ENCODE measurements at regions not wholly inside any gene's neighbourhood (a gene's known extent, or its start where the extent isn't known, plus 50 kb on each side); places are given as distances from the start of the nearest gene placed in this dataset.

GRCh38 chr21:35145626-35146233 lies 96.6 kb upstream of the RUNX1 start:
- TF ChIP-seq, protein P1, sequence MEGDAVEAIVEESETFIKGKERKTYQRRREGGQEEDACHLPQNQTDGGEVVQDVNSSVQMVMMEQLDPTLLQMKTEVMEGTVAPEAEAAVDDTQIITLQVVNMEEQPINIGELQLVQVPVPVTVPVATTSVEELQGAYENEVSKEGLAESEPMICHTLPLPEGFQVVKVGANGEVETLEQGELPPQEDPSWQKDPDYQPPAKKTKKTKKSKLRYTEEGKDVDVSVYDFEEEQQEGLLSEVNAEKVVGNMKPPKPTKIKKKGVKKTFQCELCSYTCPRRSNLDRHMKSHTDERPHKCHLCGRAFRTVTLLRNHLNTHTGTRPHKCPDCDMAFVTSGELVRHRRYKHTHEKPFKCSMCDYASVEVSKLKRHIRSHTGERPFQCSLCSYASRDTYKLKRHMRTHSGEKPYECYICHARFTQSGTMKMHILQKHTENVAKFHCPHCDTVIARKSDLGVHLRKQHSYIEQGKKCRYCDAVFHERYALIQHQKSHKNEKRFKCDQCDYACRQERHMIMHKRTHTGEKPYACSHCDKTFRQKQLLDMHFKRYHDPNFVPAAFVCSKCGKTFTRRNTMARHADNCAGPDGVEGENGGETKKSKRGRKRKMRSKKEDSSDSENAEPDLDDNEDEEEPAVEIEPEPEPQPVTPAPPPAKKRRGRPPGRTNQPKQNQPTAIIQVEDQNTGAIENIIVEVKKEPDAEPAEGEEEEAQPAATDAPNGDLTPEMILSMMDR (IDR thresholded peaks at IDR 0.05; ENCODE audit: insufficient read depth, low read depth, low read length), result no peak
- H3K4me3 ChIP-seq (ENCODE audit: low read depth, low read length), result no peak overlapping the region
- DNase-seq (ENCODE audit: low read depth), result no peak

- no peak for DNase-seq (ENCODE audit: low read depth)
- no peak overlapping the region for H3K4me3 ChIP-seq (ENCODE audit: low read depth, low read length)
- TF ChIP-seq, protein P1 (IDR thresholded peaks at IDR 0.05; ENCODE audit: insufficient read depth, low read depth, low read length), result no peak
These were observed 95.9 kb upstream of the RUNX1 start for GRCh38 chr21:35144978-35145377.

DNA sequence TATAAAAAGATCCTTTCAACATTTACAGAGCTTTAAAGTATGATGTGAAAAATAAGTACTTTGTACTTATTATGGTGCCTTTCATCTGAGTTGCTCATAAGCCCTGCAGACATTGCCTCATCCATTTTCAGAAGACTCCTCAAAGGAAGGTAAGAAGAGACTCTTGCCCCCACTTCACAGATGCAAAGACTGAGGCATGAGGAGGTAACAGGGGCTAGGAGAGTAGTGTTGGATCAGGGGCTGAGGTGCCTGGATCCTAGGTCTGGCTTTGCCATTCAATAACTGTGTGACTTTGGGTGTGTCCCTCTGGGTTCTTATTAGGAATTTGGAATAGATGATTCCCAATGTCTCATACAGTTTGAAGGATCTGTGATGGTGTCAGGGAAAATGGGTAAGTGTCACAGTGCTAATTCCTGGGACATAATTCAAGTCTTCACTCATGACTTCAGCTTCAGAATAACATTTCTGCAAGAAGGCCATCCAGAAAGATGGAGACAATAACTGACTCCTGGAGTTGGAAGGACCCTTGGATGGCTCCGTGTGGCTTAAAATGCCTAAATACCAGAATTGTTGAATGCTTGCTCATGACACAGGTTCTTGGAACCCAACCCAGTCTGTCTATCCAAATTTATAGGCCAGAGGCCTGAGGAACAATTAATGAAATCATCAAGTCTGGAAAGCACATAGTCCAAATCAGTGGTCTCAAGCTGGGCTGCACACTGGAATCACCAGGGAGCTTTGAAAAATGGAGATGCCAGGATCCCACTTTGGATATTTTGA lies 93.1 kb upstream of the RUNX1 start:
- TF ChIP-seq, protein P1 (IDR thresholded peaks at IDR 0.05; ENCODE audit: insufficient read depth, low read depth, low read length), result no peak
- no peak overlapping the region for H3K4me3 ChIP-seq (ENCODE audit: low read depth, low read length)
- no peak for DNase-seq (ENCODE audit: low read depth)

DNA sequence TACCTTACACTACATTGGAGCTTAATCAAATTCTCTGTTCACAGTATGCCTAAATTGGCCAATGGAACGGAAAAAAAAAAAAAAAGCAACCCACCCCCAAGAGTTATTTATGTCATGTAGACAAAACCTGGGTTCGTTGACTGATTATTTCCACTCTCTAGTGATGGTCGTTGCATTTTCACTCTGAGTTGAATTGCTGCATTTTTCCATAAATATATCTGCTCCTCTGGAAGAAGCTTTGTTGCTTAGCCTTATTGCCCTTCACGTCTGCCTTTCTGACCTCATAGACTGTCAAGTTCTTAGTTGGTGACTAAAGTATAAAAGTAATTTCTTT lies 90.2 kb upstream of the RUNX1 start:
- TF ChIP-seq, protein P1 (IDR thresholded peaks at IDR 0.05; ENCODE audit: insufficient read depth, low read depth, low read length), result no peak
- no peak overlapping the region for H3K4me3 ChIP-seq (ENCODE audit: low read depth, low read length)
- no peak for DNase-seq (ENCODE audit: low read depth)

DNA sequence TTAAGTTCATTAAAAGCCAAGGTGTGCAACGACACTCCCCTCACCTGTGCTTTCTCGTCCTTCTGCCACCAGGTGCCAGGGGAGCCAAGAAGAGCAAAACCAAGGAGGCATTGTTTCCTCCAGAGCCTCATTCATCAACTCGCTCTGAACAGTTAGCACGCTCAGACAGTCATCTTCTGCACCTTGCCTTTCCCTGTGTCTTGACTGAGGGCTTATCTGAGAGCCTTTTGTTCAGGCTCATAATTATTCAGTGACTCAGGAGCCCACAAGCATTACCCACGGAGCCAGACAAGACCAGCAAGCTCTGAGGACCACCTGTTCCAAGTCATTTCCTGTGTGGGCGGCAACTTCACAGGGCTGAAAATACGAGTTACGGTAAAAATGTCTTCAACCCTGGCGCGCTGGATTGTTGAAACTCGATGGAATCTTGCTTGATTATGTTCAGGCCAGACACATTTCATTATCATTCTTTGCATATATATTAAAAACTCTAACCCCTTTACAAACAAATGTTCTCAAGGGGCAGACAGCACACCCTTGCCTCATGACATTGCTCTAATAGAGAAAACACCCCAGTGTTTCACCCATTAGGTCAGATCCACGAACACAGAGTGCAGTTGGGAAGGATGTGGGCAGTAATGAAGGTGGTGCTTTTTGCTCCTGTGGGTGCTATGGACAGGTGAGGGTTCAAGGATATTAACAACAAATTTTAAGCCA lies 89.7 kb upstream of the RUNX1 start:
- H3K4me3 ChIP-seq (ENCODE audit: low read depth, low read length), result no peak overlapping the region
- TF ChIP-seq, protein P1 (IDR thresholded peaks at IDR 0.05; ENCODE audit: insufficient read depth, low read depth, low read length), result no peak
- DNase-seq (ENCODE audit: low read depth), result peak; percentile 52

GRCh38 chr21:35136586-35137219 lies 87.6 kb upstream of the RUNX1 start:
- TF ChIP-seq, protein P1 (IDR thresholded peaks at IDR 0.05; ENCODE audit: insufficient read depth, low read depth, low read length), result no peak
- no peak overlapping the region for H3K4me3 ChIP-seq (ENCODE audit: low read depth, low read length)
- peak; percentile 41 for DNase-seq (ENCODE audit: low read depth)

Data from fibroblast of villous mesenchyme (primary cell).